Activated CD4-positive, alpha-beta T cell treated with anti-CD3 and anti-CD28 coated beads for 4 hours (primary cell): ENCODE measurements at regions not wholly inside any gene's neighbourhood (a gene's known extent, or its start where the extent isn't known, plus 50 kb on each side); places are given as distances from the start of the nearest gene placed in this dataset.
"Not testable (repeated sequence)": the region's sequence is repeated elsewhere in the genome, so short reads cannot be mapped to it uniquely, and the experiment has no call there.

ENCODE experiments used
- DNase-seq, 2 donors: peaks; one replicate each; pipeline ENCODE4 v3.0.0-alpha.2; 2020

- DNase-seq: peak; percentile 12 to 16
Observed at GRCh38 chr15:32536507-32537172, 56.6 kb upstream of the GOLGA8N start.

- DNase-seq: not testable (repeated sequence)
Observed at GRCh38 chr15:32536057-32536493, 57.2 kb upstream of the GOLGA8N start.

DNA sequence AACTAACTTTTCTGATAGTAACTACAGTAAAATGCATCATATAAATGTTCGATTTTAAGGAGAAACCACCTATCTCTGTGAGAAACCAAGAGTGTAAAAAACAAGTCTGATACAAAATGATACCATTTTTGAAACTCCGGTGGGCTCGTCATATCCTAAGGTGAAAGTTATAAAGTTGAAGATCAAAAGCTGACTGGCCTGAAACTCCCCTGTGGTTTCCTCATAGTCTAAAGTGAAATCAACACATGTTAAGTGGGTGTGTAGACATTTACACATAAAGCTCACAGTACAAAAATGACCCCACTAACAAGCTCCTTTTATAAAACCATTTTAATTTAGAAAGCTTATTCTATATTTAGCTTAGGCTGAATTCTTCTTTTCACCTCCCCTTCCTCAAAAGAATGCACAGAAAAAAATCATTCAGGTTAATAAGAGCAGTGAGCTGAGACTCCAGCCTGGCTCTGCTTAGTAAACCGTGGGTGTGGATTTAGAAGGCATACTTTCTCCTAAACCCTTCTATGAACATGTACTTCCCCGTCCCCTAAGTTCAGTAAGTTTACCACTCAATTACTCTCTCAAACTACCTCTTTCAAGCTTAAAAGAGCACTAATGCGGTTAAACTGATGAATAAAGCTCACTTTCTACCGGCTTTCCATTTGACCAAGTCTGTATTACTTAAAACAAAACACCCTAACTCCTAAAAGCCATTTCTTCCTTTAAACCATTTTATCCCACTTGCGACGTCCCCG, 57.9 kb upstream of the GOLGA8N start:
- DNase-seq: not testable (repeated sequence)

- DNase-seq: not testable (repeated sequence)
Observed at GRCh38 chr15:32522900-32523299, 67.5 kb upstream of the GOLGA8O start.

- not testable (repeated sequence) for DNase-seq
Observed at GRCh38 chr15:32522421-32522820, 67.0 kb upstream of the GOLGA8O start.

DNA sequence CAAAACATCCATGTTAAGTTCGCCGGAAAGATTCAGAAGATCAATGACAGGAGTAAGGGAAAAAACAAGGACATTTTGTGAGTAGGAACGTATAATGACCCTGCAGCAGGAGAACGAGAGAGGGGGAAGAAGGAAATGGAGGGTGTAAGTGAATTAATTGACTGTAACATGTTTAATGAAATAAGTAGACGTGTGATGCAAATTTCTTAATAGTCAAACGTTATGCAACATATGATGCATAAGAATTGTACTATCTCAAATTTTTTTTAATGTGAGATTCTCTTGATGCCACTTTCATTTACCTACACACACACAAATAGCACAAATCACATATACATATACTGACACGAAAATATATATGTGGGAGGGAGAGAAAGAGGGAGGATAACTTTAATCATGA, 63.5 kb upstream of the GOLGA8O start:
- not testable (repeated sequence) for DNase-seq

- not testable (repeated sequence) for DNase-seq
Observed at GRCh38 chr15:32518013-32518412, 62.6 kb upstream of the GOLGA8O start.

GRCh38 chr15:32516954-32517353, 61.5 kb upstream of the GOLGA8O start:
- DNase-seq: not testable (repeated sequence)

DNA sequence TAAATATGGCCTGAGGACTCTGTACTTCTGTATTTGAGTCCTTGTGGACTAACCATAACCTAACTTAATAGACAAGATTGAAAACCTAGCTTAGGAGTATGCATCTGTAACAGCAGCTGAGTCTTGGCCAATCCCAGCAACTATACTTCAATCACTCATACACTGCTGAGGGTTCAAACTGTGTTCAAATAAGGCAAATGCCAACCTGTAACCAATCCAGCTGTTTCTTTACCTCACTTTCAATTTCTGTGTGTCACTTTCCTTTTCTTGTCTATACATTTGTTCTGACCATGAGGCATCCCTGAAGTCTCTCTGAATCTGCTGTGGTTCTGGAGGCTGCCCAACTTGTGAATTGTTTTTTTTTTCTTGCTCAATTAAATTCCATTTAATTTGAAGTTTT, 57.9 kb upstream of the GOLGA8O start:
- DNase-seq: not testable (repeated sequence)

DNA sequence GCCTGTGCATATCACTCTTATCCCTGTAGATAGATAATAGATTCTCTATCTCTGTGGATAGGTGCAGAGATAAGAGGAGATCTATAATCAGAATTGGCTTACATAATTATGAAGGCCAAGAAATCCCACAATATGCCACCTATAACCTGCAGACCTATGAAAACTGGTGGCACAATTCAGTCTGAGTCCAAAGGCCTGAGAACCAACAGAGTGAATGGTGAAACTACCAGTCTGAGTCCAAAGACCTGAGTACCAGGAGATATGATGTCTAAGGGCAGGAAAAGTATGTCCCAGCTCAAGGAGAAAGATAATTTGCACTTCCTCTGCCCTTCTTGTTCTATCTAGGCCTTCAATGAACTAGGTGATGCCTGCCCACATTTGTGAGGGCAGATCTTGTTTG, 54.6 kb upstream of the GOLGA8O start:
- DNase-seq: not testable (repeated sequence)

DNA sequence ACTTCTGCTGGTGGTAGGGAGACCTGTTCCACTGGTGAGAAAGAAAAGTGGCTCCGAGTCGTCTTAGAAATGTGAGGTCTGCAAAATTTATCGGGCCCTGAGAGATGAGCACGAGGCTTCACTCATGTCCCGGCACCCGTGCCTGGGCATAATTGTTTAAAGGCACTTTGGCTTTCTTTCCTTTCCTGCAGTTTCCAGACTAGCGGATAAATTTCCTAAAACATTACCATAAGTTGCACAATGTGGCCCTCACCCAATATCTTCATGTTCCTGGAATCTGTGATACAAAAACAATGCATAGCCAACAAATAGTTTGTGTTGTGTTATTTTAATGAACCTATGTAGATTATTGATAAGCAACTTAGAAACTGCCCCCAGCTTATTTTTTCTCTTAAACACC, 52.6 kb upstream of the GOLGA8O start:
- not testable (repeated sequence) for DNase-seq

GRCh38 chr15:32506787-32507186, 51.4 kb upstream of the GOLGA8O start:
- not testable (repeated sequence) for DNase-seq

DNA sequence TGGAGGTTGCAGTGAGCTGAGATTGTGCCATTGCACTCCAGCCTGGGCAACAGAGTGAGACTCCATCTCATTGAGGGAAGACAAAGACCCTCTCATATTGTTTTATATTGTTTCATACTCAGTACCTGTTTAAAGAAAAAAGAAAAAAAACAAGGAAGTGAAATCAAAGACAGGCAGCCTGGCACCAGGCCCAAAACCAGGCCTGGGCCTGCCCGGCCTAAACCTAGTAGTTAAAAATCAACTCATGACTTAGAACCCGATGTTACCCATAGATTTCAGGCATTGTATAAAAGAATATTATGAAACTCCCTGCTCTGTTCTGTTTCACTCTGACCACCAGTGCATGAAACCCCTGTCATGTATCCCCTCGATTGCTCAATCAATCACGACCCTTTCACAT, 50.2 kb upstream of the GOLGA8O start:
- DNase-seq: not testable (repeated sequence)
